Stimulated activated CD4-positive, alpha-beta T cell treated with anti-CD3 and anti-CD28 coated beads, Interleukin-1b, Interleukin-23, amount 100 ng/mL, for 4 hours (primary cell): ENCODE measurements at regions not wholly inside any gene's neighbourhood (a gene's known extent, or its start where the extent isn't known, plus 50 kb on each side); places are given as distances from the start of the nearest gene placed in this dataset.

Experiments
- DNase-seq, 2 donors: peaks; one replicate each; pipeline ENCODE4 v3.0.0-alpha.2; 2020; ENCODE audit warnings: low read depth in 2 of 2

- no peak for DNase-seq
Measured at GRCh38 chr6:44676246-44676790, 288.8 kb downstream of the CDC5L start.

GRCh38 chr6:44676826-44677433 lies 289.4 kb downstream of the CDC5L start:
- no peak for DNase-seq

- DNase-seq, result no peak
Measured at GRCh38 chr6:44678252-44678935, 290.9 kb downstream of the CDC5L start.

- no peak for DNase-seq
Measured at GRCh38 chr6:44679438-44680201, 292.1 kb downstream of the CDC5L start.

GRCh38 chr6:44680202-44680720 lies 292.8 kb downstream of the CDC5L start:
- DNase-seq, result no peak

- DNase-seq, result no peak
Measured at GRCh38 chr6:44681761-44682160, 294.3 kb downstream of the CDC5L start.

- no peak for DNase-seq
Measured at GRCh38 chr6:44682280-44682679, 294.8 kb downstream of the CDC5L start.

GRCh38 chr6:44682987-44683779 lies 295.7 kb downstream of the CDC5L start:
- no peak for DNase-seq

- no peak for DNase-seq
Measured at GRCh38 chr6:44685213-44685612, 297.7 kb downstream of the CDC5L start.

- no peak for DNase-seq
Measured at GRCh38 chr6:44696099-44696498, 308.6 kb downstream of the CDC5L start.

- DNase-seq, result no peak
Measured at GRCh38 chr6:44696686-44697085, 309.2 kb downstream of the CDC5L start.

GRCh38 chr6:44697327-44697726 lies 309.8 kb downstream of the CDC5L start:
- DNase-seq, result no peak

GRCh38 chr6:44698602-44699001 lies 311.1 kb downstream of the CDC5L start:
- DNase-seq, result no peak

- DNase-seq, result no peak
Measured at GRCh38 chr6:44699082-44699481, 311.6 kb downstream of the CDC5L start.

GRCh38 chr6:44699851-44700250 lies 312.3 kb downstream of the CDC5L start:
- DNase-seq, result no peak

- no peak for DNase-seq
Measured at GRCh38 chr6:44700422-44700821, 312.9 kb downstream of the CDC5L start.

GRCh38 chr6:44701038-44701636 lies 313.6 kb downstream of the CDC5L start:
- DNase-seq, result no peak

- no peak for DNase-seq
Measured at GRCh38 chr6:44701637-44702101, 314.2 kb downstream of the CDC5L start.

- no peak for DNase-seq
Measured at GRCh38 chr6:44702292-44702691, 314.8 kb downstream of the CDC5L start.

- DNase-seq, result peak; percentile 3 to 4
Measured at GRCh38 chr6:44704240-44705150, 317.0 kb downstream of the CDC5L start.
